DND-41 (cell line): ENCODE measurements at regions not wholly inside any gene's neighbourhood (a gene's known extent, or its start where the extent isn't known, plus 50 kb on each side); places are given as distances from the start of the nearest gene placed in this dataset.

Experiments
- EZH2 ChIP-seq: IDR thresholded peaks from 3 replicates; pipeline ENCODE4 v1.6.1; 2012; ENCODE audit warnings: borderline replicate concordance, low read depth, mild to moderate bottlenecking, moderate library complexity, low read length, inconsistent platforms; ENCODE audit not compliant: severe bottlenecking
- TF ChIP-seq, protein P1 (sequence below): IDR thresholded peaks from 2 replicates; pipeline ENCODE4 v1.5.1; 2012; ENCODE audit warnings: borderline replicate concordance, low read length, moderate library complexity, mild to moderate bottlenecking; ENCODE audit not compliant: poor library complexity, severe bottlenecking; ENCODE audit errors: extremely low read depth

DNA sequence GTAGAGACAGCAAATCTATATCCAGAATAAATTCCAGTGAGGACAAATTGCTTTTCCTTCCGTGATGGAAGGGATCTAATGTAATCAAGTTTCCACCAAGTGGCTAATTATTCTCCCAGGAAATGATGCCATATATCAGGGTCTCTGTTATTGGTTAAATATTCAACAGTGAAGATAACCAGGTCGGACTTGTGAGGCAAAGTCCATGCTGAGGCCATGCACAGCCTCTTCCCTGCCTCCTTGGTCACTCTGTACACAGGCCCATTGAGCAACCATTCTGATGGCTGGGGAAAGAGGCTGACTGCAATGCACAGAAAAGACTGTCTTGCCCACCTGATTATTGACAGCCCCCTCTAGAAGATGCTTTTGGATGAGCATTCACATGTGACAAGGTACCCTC is 90.1 kb downstream of the TNFAIP2 start:
- TF ChIP-seq, protein P1, sequence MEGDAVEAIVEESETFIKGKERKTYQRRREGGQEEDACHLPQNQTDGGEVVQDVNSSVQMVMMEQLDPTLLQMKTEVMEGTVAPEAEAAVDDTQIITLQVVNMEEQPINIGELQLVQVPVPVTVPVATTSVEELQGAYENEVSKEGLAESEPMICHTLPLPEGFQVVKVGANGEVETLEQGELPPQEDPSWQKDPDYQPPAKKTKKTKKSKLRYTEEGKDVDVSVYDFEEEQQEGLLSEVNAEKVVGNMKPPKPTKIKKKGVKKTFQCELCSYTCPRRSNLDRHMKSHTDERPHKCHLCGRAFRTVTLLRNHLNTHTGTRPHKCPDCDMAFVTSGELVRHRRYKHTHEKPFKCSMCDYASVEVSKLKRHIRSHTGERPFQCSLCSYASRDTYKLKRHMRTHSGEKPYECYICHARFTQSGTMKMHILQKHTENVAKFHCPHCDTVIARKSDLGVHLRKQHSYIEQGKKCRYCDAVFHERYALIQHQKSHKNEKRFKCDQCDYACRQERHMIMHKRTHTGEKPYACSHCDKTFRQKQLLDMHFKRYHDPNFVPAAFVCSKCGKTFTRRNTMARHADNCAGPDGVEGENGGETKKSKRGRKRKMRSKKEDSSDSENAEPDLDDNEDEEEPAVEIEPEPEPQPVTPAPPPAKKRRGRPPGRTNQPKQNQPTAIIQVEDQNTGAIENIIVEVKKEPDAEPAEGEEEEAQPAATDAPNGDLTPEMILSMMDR, result no peak
- TF ChIP-seq EZH2, result no peak
